Testis (tissue), 2 donors: ENCODE measurements at regions not wholly inside any gene's neighbourhood (a gene's known extent, or its start where the extent isn't known, plus 50 kb on each side); places are given as distances from the start of the nearest gene placed in this dataset.

ENCODE experiments used
- DNase-seq: peaks from one replicate; pipeline ENCODE4 v3.0.0-alpha.2; 2019
- H3K27ac ChIP-seq, 2 donors: fragments of 200-600 bp; sonication (generic); one replicate each; pipeline ENCODE4 v1.5.1; 2019
- H3K27me3 ChIP-seq: fragments of 200-600 bp; sonication (generic); one replicate; pipeline ENCODE4 v1.5.1; 2019
- H3K36me3 ChIP-seq: fragments of 200-600 bp; sonication (generic); one replicate; pipeline ENCODE4 v1.5.1; 2017; ENCODE audit warnings: low read depth; ENCODE audit errors: missing control alignments
- H3K4me1 ChIP-seq: fragments of 200-600 bp; sonication (generic); one replicate; pipeline ENCODE4 v1.5.1; 2019
- H3K4me3 ChIP-seq, 2 donors: fragments of 200-600 bp; sonication (generic); one replicate each; pipeline ENCODE4 v1.5.1; 2017 to 2019
- H3K9me3 ChIP-seq: fragments of 200-600 bp; sonication (generic); one replicate; pipeline ENCODE4 v1.5.1; 2017
- POLR2A ChIP-seq: fragments of 450-650 bp; IDR thresholded peaks from one replicate; pipeline ENCODE4 v1.6.1; 2017; ENCODE audit warnings: antibody characterized with exemption, mild to moderate bottlenecking, moderate library complexity
- WGBS, 2 donors: methylation state at CpG; one replicate each; pipeline ENCODE4 v1.1.5; 2018; 5-methylcytosine and 5-hydroxymethylcytosine counted together
- intact Hi-C: fragments of 100-400 bp; cut with DNase I; formaldehyde crosslinking; loops from one replicate; pipeline ENCODE4 v1.15.1; 2023; ENCODE audit warnings: low total_unique reads
- TF ChIP-seq, protein P1 (sequence below), 3 experiments: fragments of 450-650 bp in 2 of 3; fragments of 200-600 bp in 1 of 3; sonication (generic) in 1 of 3; IDR thresholded peaks; one replicate each; pipeline ENCODE4 v1.5.1; 2016 to 2019; ENCODE audit warnings: antibody characterized with exemption in 3 of 3, mild to moderate bottlenecking in 2 of 3, moderate library complexity in 1 of 3

DNA sequence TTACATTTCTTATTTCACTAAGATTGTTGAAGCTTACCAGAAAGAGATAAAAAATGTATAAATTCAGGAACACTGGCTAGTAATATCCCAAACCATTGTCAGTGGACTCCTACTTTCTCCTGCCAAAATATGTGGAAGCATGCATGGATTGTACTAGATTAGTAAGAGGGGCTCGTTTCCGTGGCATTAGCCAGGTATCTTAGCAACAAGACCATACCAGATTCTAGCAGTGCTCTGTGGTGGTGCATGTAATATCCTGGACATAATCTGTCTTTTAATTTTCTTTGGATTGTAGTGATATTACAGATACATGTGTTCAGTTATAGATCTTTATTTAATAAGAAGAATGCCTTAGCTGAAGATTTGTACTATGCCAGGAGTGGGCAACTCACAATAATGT lies 371.9 kb upstream of the PITX2 start:
- 51 to 57% methylated on average over 2 of the region's 2 CpGs for WGBS, 2 donors
- Histone ChIP-seq H3K36me3 (no peaks in the 10 kb centered on the region), H3K27ac (no peak overlapping the region), H3K4me1 (no peaks in the 10 kb centered on the region), H3K4me3 (no peak overlapping the region), H3K9me3 (no peaks in the 10 kb centered on the region), H3K27me3 (no peaks in the 10 kb centered on the region)
- no peak for DNase-seq
- intact Hi-C loops, result no loop called here
- no peak for TF ChIP-seq POLR2A
- TF ChIP-seq, protein P1, sequence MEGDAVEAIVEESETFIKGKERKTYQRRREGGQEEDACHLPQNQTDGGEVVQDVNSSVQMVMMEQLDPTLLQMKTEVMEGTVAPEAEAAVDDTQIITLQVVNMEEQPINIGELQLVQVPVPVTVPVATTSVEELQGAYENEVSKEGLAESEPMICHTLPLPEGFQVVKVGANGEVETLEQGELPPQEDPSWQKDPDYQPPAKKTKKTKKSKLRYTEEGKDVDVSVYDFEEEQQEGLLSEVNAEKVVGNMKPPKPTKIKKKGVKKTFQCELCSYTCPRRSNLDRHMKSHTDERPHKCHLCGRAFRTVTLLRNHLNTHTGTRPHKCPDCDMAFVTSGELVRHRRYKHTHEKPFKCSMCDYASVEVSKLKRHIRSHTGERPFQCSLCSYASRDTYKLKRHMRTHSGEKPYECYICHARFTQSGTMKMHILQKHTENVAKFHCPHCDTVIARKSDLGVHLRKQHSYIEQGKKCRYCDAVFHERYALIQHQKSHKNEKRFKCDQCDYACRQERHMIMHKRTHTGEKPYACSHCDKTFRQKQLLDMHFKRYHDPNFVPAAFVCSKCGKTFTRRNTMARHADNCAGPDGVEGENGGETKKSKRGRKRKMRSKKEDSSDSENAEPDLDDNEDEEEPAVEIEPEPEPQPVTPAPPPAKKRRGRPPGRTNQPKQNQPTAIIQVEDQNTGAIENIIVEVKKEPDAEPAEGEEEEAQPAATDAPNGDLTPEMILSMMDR (IDR thresholded peaks at IDR 0.05), result no peak

DNA sequence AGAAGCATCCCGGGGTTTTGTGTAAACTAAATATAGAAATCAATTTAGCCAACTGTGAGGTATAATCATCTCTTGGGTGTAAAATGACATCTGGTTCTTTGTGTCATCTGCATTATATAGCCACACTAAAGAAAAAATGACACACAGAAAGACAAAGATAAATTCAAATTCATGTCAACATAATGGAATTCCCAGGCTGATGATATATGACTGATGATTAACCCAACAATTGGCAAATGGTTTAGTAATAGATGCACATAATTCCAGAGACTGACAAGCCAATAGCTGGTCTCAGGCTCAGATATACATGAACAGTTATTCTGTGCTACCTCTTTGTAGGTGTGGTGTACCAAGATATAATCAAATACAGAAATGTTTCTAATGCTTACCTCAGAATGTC lies 375.4 kb upstream of the PITX2 start:
- H3K9me3 ChIP-seq, result no peaks in the 10 kb centered on the region
- TF ChIP-seq POLR2A, result no peak
- TF ChIP-seq, protein P1 (IDR thresholded peaks at IDR 0.05), result no peak
- H3K27me3 ChIP-seq, result no peaks in the 10 kb centered on the region
- no peaks in the 10 kb centered on the region for H3K4me1 ChIP-seq
- no peaks in the 10 kb centered on the region for H3K36me3 ChIP-seq
- no peak for DNase-seq
- intact Hi-C loops, result no loop called here
- no peak overlapping the region for H3K27ac ChIP-seq
- 91 to 98% methylated on average over 1 of the region's 1 CpG for WGBS, 2 donors
- H3K4me3 ChIP-seq, result no peak overlapping the region

DNA sequence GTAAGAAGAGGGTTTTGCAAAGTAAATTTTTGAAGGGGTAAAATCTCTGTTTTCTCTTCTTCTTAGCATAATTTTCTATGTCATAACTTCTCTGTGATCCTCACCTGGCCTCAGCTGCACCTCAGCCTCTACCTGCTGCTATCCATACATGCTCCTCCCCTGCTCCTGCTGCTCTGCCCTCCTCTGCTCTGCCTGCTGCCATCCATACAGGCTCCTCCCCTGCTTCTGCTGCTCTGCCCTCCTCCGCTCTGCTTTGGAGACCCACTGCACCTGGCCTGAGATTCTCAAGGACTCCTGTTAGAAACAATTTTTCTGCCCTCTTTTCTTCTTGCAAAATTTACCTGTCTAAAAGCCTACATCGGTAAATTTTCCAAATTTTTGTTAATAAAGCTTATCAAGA lies 388.6 kb upstream of the PITX2 start:
- Histone ChIP-seq H3K27me3 (no peaks in the 10 kb centered on the region), H3K9me3 (no peaks in the 10 kb centered on the region), H3K4me1 (no peaks in the 10 kb centered on the region), H3K36me3 (no peaks in the 10 kb centered on the region), H3K27ac (no peak overlapping the region), H3K4me3 (no peak overlapping the region)
- TF ChIP-seq, protein P1 (IDR thresholded peaks at IDR 0.05), result no peak
- no peak for TF ChIP-seq POLR2A
- intact Hi-C loops, result no loop called here
- no peak for DNase-seq
- 89 to 92% methylated on average over 2 of the region's 2 CpGs for WGBS, 2 donors

DNA sequence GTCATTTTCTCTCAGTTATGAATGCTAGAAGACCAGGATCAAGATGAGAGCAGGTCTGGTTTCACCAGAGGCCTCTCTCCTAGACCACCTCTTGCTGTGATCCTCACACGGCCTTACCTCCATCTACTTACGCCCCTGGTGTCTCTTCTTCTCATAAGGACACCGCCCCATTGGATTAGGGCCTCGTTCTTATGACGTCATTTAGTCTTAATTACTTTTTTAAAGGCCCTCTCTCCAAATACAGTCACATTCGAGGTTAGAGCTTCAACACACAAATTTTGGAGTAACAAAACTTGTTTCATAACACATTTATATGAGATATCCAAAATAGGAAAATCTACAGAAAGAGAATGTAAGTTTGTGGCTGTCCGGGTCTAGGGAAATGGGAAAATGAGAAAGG lies 391.0 kb upstream of the PITX2 start:
- TF ChIP-seq POLR2A, result no peak
- TF ChIP-seq, protein P1 (IDR thresholded peaks at IDR 0.05), result no peak
- no peaks in the 10 kb centered on the region for H3K9me3 ChIP-seq
- no peaks in the 10 kb centered on the region for H3K4me1 ChIP-seq
- no peak overlapping the region for H3K27ac ChIP-seq
- intact Hi-C loops, result no loop called here
- no peaks in the 10 kb centered on the region for H3K27me3 ChIP-seq
- H3K36me3 ChIP-seq, result no peaks in the 10 kb centered on the region
- 89 to 91% methylated on average over 7 of the region's 7 CpGs for WGBS, 2 donors
- H3K4me3 ChIP-seq, result no peak overlapping the region
- no peak for DNase-seq

DNA sequence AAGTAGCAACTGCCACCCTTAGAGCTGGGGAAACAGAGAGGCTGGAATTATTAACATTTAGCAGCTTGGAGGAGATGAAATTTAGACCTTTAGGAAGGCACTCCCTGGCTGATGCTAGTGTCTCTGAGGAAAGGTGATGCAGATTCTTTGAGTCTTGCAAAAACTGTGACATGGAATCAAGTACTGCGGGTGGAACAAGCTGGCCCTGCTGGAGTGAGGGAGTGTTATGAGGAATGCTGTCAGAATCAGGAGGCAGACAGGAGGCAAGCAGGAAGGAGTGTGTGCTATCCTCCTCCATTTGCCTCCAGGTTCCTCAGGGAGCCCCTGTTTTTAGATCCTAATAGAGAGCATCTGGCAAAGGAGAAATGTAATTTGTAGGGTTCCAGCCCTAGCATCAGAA lies 391.7 kb upstream of the PITX2 start:
- DNase-seq, result no peak
- Histone ChIP-seq H3K9me3 (no peaks in the 10 kb centered on the region), H3K27ac (no peak overlapping the region), H3K4me1 (no peaks in the 10 kb centered on the region), H3K27me3 (no peaks in the 10 kb centered on the region), H3K4me3 (no peak overlapping the region), H3K36me3 (no peaks in the 10 kb centered on the region)
- intact Hi-C loops, result no loop called here
- 57 to 80% methylated on average over 1 of the region's 1 CpG for WGBS, 2 donors
- TF ChIP-seq, protein P1 (IDR thresholded peaks at IDR 0.05), result no peak
